OCI-LY7 (cell line): ENCODE measurements at regions not wholly inside any gene's neighbourhood (a gene's known extent, or its start where the extent isn't known, plus 50 kb on each side); places are given as distances from the start of the nearest gene placed in this dataset.

Experiments
- EZH2phosphoT487 ChIP-seq: fragments of 200-600 bp; sonication (generic); IDR thresholded peaks from 2 replicates; pipeline ENCODE4 v1.6.1; 2018; ENCODE audit warnings: low read depth, borderline replicate concordance, mild to moderate bottlenecking, mixed run types, antibody characterized with exemption, low read length, moderate library complexity, mixed read lengths
- TF ChIP-seq, protein P1 (sequence below): fragments of 200-600 bp; sonication (generic); conservative IDR thresholded peaks from 2 replicates; pipeline ENCODE4 v1.5.1; 2014; ENCODE audit warnings: mild to moderate bottlenecking, antibody characterized with exemption, low read length, moderate library complexity, mixed read lengths

DNA sequence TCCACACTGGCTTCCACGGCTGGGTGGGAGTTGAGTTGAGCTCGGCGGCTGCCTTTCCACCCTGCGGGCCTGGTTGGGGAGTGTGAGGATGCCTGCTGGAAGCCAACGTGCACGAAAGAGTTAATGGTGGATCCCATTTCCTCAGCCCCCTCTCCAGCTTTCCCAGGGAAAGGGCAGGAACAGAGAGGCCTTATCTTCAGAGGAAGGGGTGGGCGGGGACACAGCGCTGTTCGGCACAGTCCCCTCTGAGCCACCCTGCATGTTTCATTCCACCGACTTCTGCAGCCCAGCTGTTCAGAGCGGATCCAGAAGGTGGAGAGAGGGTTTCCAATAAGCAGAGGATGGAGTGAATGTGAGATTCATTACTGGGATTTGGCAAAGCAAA lies 295.3 kb downstream of the SEC14L1 start:
- TF ChIP-seq, protein P1, sequence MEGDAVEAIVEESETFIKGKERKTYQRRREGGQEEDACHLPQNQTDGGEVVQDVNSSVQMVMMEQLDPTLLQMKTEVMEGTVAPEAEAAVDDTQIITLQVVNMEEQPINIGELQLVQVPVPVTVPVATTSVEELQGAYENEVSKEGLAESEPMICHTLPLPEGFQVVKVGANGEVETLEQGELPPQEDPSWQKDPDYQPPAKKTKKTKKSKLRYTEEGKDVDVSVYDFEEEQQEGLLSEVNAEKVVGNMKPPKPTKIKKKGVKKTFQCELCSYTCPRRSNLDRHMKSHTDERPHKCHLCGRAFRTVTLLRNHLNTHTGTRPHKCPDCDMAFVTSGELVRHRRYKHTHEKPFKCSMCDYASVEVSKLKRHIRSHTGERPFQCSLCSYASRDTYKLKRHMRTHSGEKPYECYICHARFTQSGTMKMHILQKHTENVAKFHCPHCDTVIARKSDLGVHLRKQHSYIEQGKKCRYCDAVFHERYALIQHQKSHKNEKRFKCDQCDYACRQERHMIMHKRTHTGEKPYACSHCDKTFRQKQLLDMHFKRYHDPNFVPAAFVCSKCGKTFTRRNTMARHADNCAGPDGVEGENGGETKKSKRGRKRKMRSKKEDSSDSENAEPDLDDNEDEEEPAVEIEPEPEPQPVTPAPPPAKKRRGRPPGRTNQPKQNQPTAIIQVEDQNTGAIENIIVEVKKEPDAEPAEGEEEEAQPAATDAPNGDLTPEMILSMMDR: no peak
- no peak for TF ChIP-seq EZH2phosphoT487
